BE2C (cell line): ENCODE measurements at regions not wholly inside any gene's neighbourhood (a gene's known extent, or its start where the extent isn't known, plus 50 kb on each side); places are given as distances from the start of the nearest gene placed in this dataset.
A peak's percentile ranks its signal among the peaks of the same experiment; 100 is the strongest.

Source experiments
- DNase-seq: peaks from one replicate; pipeline ENCODE4 v3.0.0-alpha.2; 2020
- H3K27me3 ChIP-seq: fragments of 250-450 bp; sonication (Bioruptor Pico); 2 replicates; pipeline ENCODE4 v1.5.1; 2020; ENCODE audit warnings: mild to moderate bottlenecking
- H3K36me3 ChIP-seq: fragments of 250-450 bp; sonication (Bioruptor Pico); 2 replicates; pipeline ENCODE4 v1.5.1; 2020; ENCODE audit warnings: mild to moderate bottlenecking
- H3K4me1 ChIP-seq: fragments of 250-450 bp; sonication (Bioruptor Pico); 2 replicates; pipeline ENCODE4 v1.5.1; 2020
- H3K4me3 ChIP-seq: 2 replicates; pipeline ENCODE4 v1.5.1; 2011; ENCODE audit warnings: low read depth, low read length
- H3K9me3 ChIP-seq: fragments of 250-450 bp; sonication (Bioruptor Pico); 2 replicates; pipeline ENCODE4 v1.5.1; 2020
- TF ChIP-seq, protein P1 (sequence below): IDR thresholded peaks from 2 replicates; pipeline ENCODE4 v1.5.1; 2012; ENCODE audit warnings: mild to moderate bottlenecking, low read depth, low read length

- Histone ChIP-seq H3K36me3 (no peaks in the 10 kb centered on the region), H3K4me1 (no peaks in the 10 kb centered on the region), H3K4me3 (no peak overlapping the region), H3K27me3 (no peaks in the 10 kb centered on the region), H3K9me3 (no peaks in the 10 kb centered on the region)
- TF ChIP-seq, protein P1, sequence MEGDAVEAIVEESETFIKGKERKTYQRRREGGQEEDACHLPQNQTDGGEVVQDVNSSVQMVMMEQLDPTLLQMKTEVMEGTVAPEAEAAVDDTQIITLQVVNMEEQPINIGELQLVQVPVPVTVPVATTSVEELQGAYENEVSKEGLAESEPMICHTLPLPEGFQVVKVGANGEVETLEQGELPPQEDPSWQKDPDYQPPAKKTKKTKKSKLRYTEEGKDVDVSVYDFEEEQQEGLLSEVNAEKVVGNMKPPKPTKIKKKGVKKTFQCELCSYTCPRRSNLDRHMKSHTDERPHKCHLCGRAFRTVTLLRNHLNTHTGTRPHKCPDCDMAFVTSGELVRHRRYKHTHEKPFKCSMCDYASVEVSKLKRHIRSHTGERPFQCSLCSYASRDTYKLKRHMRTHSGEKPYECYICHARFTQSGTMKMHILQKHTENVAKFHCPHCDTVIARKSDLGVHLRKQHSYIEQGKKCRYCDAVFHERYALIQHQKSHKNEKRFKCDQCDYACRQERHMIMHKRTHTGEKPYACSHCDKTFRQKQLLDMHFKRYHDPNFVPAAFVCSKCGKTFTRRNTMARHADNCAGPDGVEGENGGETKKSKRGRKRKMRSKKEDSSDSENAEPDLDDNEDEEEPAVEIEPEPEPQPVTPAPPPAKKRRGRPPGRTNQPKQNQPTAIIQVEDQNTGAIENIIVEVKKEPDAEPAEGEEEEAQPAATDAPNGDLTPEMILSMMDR, result no peak
- no peak for DNase-seq
Observed at GRCh38 chr13:44697058-44697457, 120.9 kb upstream of the TSC22D1 start.

DNA sequence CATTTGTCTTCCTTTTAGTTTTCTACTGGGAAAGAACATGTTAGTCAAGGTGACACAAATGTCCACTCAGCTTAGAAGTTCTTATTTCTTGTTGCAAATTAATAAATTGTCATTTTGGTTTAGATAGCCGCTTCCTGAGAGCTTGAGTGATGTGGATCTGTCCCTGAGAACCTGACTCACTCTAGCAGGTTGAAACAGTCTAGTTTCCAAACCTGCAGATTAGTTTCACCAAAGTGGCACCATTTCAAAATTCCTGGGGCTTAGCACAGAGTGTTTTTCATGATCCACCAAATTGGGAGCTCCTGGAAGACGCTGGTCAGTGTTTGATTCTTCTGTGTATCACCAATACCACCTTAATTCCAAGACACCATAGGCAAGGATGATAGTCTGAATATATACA is 119.4 kb upstream of the TSC22D1 start:
- no peaks in the 10 kb centered on the region for H3K4me1 ChIP-seq
- TF ChIP-seq, protein P1, result no peak
- DNase-seq, result no peak

GRCh38 chr13:44694842-44695241 is 118.7 kb upstream of the TSC22D1 start:
- H3K36me3 ChIP-seq, result no peaks in the 10 kb centered on the region
- H3K27me3 ChIP-seq, result no peaks in the 10 kb centered on the region
- H3K4me3 ChIP-seq, result no peak overlapping the region
- TF ChIP-seq, protein P1, result no peak
- no peak for DNase-seq
- no peaks in the 10 kb centered on the region for H3K4me1 ChIP-seq
- H3K9me3 ChIP-seq, result no peaks in the 10 kb centered on the region

More for the DNA sequence above, 119.4 kb upstream of the TSC22D1 start:
- Histone ChIP-seq H3K4me3 (no peak overlapping the region), H3K9me3 (no peaks in the 10 kb centered on the region), H3K36me3 (no peaks in the 10 kb centered on the region), H3K27me3 (no peaks in the 10 kb centered on the region)

DNA sequence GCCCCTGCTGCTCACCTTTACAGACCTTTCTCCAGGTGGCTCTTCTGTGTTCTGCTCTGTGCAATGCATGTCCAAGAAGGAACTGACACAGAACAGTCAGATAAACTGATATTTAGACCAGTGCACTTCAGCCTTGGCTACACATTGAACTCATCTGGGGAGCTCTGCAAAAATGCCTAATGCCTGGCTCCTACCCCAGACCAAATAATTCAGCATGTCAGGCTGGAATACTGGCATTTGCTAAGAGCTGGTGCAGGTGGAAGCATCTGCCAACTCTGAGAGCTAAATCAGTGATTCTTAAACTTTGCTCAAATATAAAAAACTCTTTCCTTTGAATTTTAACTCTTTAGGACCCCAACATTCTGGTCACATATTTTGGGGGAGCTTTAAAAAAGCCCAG is 118.2 kb upstream of the TSC22D1 start:
- H3K36me3 ChIP-seq, result no peaks in the 10 kb centered on the region

GRCh38 chr13:44693156-44693764 is 117.1 kb upstream of the TSC22D1 start:
- TF ChIP-seq, protein P1, result no peak
- no peaks in the 10 kb centered on the region for H3K27me3 ChIP-seq
- no peaks in the 10 kb centered on the region for H3K36me3 ChIP-seq
- no peak for DNase-seq
- H3K4me3 ChIP-seq, result no peak overlapping the region
- H3K9me3 ChIP-seq, result no peaks in the 10 kb centered on the region
- H3K4me1 ChIP-seq, result no peaks in the 10 kb centered on the region

More for the DNA sequence above, 118.2 kb upstream of the TSC22D1 start:
- DNase-seq, result no peak
- TF ChIP-seq, protein P1, result no peak
- Histone ChIP-seq H3K9me3 (no peaks in the 10 kb centered on the region), H3K4me3 (no peak overlapping the region), H3K27me3 (no peaks in the 10 kb centered on the region), H3K4me1 (no peaks in the 10 kb centered on the region)

- DNase-seq, result no peak
- H3K27me3 ChIP-seq, result no peaks in the 10 kb centered on the region
- TF ChIP-seq, protein P1, result peak; percentile 20; the same call in 1 of the 2 replicates
- no peak overlapping the region for H3K4me3 ChIP-seq
- H3K36me3 ChIP-seq, result no peaks in the 10 kb centered on the region
- no peaks in the 10 kb centered on the region for H3K4me1 ChIP-seq
- H3K9me3 ChIP-seq, result no peaks in the 10 kb centered on the region
Observed at GRCh38 chr13:44692173-44692713, 116.1 kb upstream of the TSC22D1 start.
